Stimulated activated CD4-positive, alpha-beta T cell treated with anti-CD3 and anti-CD28 coated beads, Interleukin-2, amount 100 ng/mL, for 4 hours (primary cell): ENCODE measurements at regions not wholly inside any gene's neighbourhood (a gene's known extent, or its start where the extent isn't known, plus 50 kb on each side); places are given as distances from the start of the nearest gene placed in this dataset.
"Not testable (repeated sequence)": the region's sequence is repeated elsewhere in the genome, so short reads cannot be mapped to it uniquely, and the experiment has no call there.

Source experiments
- DNase-seq: peaks from one replicate; pipeline ENCODE4 v3.0.0-alpha.2; 2020; ENCODE audit warnings: low read depth

DNA sequence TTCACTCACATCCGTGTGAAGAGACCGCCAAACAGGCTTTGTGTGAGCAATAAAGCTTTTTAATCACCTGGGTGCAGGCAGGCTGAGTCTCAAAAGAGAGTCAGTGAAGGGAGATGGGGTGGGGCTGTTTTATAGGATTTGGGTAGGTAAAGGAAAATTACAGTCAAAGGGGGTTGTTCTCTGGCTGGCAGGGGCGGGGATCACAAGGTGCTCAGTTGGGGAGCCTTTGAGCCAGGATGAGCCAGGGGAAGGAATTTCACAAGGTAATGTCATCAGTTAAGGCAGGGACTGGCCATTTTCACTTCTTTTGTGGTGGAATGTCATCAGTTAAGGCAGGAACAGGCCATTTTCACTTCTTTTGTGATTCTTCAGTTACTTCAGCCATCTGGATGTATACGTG, 210.3 kb upstream of the ELL2 start:
- DNase-seq: not testable (repeated sequence)

- DNase-seq: not testable (repeated sequence)
Measured at GRCh38 chr5:96170481-96171125, 209.0 kb upstream of the ELL2 start.

DNA sequence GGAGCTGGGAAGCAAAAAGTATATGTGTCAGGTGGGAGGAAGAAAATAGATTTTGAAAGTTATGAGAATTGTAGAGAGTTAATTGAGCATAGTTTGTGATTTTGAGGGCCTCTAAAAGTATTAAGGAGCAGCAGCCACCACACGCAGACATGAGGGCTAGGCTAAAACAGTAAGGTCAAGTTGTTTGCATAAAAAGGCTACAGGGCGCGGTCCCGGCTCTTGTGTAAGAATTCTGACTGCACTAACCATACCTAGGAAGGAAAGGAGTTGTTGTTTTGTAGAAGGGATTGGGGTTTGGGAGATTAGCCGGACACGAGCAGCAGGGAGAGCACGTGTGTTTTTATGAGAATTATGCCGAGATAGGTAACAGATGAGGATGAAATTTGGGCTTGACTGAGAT, 207.2 kb upstream of the ELL2 start:
- not testable (repeated sequence) for DNase-seq

- DNase-seq: no peak
Measured at GRCh38 chr5:96159043-96159442, 197.4 kb upstream of the ELL2 start.

- no peak for DNase-seq
Measured at GRCh38 chr5:96157841-96158291, 196.2 kb upstream of the ELL2 start.

DNA sequence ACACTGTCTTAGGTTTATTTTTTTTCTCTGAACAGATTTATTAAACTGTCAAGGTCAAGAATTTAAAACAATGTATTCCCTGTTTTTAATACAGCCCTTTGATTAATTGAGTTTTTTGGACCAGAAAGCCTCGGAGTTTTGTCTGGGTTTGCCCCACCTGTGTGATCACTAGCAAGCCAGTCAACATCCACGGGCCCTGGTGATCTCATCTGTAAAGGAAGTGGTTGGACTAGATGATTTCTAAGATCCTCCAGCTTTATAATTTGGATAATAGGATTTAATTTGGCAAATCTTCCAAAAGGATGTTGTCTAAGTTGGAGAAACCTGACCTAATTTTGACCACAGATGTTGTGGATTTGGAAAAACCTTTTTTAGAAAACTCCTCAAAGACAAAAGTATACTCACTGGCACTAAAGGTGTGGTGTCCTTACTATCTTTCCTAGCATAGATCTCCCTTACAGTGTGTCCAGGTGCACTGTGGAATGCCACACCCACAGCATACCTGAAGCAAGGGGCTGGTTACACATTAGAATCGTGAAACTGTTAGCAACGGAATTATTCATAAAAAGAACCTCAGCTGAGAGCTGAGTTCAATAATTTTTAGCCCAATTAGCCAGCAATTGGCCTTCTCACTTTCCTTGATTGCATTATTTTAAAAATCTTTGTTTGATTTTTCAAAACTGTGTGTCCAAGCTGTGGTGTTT, 195.6 kb upstream of the ELL2 start:
- no peak for DNase-seq

DNA sequence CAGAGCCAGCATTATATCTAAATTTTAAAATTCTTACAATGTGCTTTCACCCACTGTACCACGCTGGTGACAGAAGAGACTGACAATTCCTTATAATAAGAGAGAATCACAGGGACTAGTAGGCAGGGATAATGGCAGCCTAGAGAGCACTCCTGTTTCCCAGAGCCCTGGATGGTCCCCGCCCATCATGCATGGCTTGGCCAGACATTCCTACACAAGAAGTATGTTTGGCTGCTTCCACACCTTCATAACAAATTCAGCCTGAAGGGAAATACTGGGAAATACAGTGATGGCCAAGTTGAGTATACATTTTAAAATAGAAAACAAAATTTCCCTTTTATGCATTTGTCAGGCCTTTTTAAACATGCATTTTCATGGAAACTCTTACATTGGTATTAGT, 193.5 kb upstream of the ELL2 start:
- no peak for DNase-seq

GRCh38 chr5:96151891-96152290, 190.2 kb upstream of the ELL2 start:
- DNase-seq: no peak

DNA sequence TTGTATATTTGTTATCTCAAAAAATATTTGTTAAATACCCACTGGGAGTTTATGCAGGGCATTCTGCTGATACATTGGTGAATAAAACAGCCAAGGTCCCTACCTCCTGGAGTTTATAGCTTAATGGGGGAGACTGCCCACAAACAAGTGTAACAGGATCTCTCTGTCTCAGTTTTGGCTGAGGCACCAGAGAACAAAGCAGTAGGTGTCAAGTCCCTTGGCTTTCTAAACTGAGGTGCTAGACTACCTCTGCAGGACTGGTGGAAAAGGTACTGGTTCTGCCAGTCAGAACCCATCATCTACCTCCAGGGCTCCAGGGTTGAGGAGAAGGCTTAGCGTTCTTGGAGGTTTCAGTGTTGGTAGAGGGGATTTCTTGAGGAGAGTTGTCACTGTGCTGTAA, 188.4 kb upstream of the ELL2 start:
- DNase-seq: no peak

DNA sequence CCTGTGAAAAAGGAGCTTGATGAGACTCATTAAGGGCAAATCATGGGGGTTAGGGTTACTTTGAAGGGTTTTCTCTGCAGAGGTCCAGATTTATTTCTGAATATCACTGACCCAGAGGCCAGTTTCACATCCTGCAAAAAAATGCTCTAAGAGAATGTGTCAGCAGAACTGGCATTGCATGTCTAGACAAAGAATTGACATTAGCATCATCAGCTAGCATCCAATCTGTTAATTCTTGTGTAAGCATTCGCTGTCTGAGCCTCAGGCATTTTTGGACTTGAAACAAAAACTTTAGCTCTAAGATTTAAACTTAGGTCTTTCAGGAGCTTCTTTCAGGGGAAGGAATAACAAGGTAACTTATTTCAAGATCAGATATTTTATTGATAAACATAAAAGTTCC, 187.9 kb upstream of the ELL2 start:
- DNase-seq: no peak

GRCh38 chr5:96149021-96149420, 187.4 kb upstream of the ELL2 start:
- no peak for DNase-seq

GRCh38 chr5:96148376-96148775, 186.7 kb upstream of the ELL2 start:
- DNase-seq: no peak

DNA sequence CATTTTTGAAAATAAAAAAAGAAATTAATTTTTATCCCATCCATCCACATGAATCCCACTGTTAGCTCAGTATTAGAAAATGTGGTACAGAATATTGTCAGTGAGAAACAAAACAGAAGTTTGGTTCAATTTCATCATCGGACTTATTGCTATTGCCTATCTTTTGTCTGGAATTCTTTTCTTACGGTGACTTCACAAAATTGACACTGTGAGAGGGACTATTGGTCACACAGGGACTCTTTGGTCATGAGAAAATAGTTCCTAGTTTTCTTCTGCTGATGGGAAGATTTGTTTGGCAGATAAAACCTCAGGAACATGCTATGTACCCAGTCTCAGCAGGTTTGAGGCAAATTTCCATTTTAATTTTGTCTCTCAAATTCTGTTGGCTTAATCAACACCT, 186.2 kb upstream of the ELL2 start:
- no peak for DNase-seq

DNA sequence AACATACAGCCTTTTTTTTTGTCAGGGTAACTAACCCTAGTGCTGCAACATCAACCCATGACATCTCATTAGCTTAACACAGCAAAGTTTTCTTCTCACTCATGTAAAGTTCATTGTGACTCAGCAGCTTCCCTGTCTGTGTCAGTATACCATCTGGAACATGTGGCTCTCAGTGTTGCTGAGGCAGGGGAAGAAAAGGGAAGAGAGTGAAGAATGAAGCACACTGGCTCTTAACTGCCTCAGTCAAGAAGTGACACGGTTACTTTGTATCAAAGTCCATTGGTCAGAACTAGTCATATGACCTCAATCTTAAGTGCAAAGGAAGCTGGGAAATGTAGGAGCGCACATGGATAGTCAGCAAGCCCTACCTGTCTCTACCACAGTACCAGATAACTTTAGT, 185.0 kb upstream of the ELL2 start:
- DNase-seq: no peak

DNA sequence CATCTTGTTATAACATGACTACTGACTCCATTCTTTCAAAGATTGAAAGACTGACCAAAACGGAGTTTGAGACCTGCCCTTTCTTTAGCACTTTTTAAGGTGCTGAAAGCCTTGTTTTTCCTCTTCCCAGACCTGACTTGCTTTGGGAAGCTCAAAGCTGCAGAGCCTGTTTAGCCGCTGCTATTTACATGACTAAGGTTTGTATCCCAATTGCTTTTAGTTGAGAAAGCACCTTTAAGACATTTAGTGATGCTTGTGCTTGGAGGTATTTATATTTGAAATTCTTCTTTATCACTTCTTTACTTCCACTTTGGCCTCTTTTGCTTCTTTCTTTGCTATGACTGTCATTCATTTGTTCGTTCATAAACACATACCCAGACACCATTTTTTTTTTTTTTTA, 182.6 kb upstream of the ELL2 start:
- no peak for DNase-seq

DNA sequence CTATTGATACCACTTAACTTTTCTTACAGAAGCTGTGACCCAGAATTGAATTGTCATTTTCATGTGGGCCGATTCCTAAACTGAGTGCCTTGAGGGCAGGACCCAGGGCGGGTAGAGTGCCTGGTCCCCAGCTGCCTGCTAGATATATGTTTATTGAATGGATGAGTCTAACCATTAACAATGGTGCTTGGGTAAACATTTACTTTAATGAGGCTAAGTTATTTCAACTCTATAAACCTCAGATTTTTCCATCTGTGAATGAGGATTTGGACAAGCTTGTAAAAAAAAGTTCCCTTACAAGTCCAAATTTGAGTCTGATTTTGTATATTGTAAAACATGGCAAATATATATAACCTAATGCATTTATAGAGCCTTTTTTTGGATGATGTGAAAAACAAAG, 181.8 kb upstream of the ELL2 start:
- no peak for DNase-seq

GRCh38 chr5:96142786-96143434, 181.3 kb upstream of the ELL2 start:
- DNase-seq: no peak

DNA sequence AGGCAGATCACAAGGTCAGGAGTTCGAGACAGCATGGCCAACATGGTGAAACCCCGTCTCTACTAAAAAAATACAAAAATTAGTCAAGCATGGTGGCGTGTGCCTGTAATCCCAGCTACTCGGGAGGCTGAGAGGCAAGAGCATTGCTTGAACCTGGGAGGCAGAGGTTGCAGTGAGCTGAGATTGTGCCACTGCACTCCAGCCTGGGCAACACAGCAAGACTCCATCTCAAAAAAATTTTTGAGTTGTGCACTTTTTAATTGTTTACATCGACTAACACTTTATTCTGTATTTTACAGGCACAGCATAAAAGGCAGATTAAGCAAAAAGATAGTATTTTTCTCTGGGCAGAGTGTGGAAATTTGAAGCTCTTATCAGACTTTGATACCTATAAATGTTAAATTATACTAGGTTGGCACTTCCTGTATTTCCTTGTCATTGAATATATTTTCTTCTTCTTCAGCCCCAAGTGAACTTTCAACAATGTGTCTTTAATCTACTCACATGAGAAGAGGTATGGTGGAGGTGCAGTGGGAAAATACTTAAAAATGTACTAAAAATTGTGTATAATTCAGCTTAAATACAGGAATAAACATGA, 180.6 kb upstream of the ELL2 start:
- DNase-seq: no peak

GRCh38 chr5:96141749-96142148, 180.1 kb upstream of the ELL2 start:
- DNase-seq: no peak

DNA sequence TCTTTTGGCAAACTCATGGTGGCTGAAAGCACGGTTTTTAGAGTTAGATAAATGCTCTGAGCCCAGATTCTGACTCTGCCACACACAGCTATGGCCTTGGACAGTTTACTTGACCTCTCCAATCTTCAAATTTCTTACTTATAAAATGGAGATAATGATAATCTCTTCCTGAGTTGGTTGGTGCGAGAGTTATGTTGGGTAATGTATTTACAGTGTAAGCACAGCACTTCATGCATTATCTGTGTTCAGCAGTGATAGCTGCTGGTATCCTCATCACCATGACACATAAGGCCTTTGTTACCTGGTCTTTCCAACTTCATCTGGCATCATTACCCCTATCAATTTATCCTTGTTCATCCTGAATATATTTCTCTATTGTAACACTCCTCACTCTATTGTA, 178.8 kb upstream of the ELL2 start:
- DNase-seq: no peak

DNA sequence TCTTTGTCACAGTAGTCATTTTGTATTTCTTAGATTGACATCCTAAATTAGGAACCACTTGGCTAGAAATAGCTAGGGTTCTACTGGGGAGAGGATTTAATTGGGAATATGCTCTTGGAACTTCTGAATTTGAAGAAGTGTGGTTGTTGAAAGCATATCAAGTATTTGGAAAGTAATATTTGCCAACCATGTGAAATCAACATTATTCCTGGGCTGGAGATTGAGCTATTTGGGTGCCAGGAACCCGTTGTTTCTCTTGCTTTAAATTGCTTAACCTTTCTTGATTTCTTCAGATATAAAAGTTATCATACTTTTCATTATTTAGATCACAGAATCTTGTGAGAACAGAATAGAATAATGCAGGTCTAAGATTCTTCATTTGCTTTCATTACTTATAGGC, 178.4 kb upstream of the ELL2 start:
- DNase-seq: no peak

DNA sequence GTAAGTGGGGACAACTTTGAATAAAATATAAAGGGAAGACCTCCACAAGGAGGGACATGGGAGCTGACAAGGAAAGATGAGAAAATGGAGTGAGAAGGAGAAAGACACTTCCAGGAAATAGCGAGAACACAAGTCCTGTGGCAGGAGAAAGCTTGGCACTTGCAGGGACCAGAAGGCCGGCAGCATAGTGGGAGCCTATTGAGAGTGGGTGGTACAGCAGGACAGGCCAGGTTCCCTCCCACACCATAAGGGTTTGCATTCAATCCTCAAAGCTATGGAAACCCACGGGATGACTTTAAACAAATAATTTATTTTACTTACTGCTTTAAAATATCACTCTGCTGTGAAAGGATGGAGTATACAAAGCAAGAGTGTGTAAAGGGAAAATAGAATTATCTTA, 173.2 kb upstream of the ELL2 start:
- DNase-seq: no peak
